H9 (cell line): ENCODE measurements at regions not wholly inside any gene's neighbourhood (a gene's known extent, or its start where the extent isn't known, plus 50 kb on each side); places are given as distances from the start of the nearest gene placed in this dataset.

ENCODE experiments used
- DNase-seq: peaks from one replicate; pipeline ENCODE4 v3.0.0-alpha.2; 2017
- H2AFZ ChIP-seq: one replicate; pipeline ENCODE4 v1.6.1; 2013; ENCODE audit warnings: mild to moderate bottlenecking, low read length, control low read depth, moderate library complexity
- H2AK5ac ChIP-seq: 2 replicates; pipeline ENCODE4 v1.6.1; 2013; ENCODE audit warnings: low read length, control low read depth, mixed read lengths; ENCODE audit not compliant: insufficient read length
- H2BK120ac ChIP-seq: one replicate; pipeline ENCODE4 v1.6.1; 2013; ENCODE audit warnings: low read depth, mild to moderate bottlenecking, low read length, control low read depth, inconsistent platforms; ENCODE audit not compliant: poor library complexity, severe bottlenecking
- H2BK12ac ChIP-seq: 2 replicates; pipeline ENCODE4 v1.6.1; 2013; ENCODE audit warnings: low read length, control low read depth, mixed read lengths, low read depth; ENCODE audit not compliant: insufficient read length
- H2BK15ac ChIP-seq: 2 replicates; pipeline ENCODE4 v1.6.1; 2013; ENCODE audit warnings: low read depth, low read length, control low read depth
- H2BK20ac ChIP-seq: one replicate; pipeline ENCODE4 v1.6.1; 2013; ENCODE audit warnings: low read depth, mild to moderate bottlenecking, low read length, control low read depth, inconsistent platforms; ENCODE audit not compliant: poor library complexity, severe bottlenecking
- H2BK5ac ChIP-seq: 2 replicates; pipeline ENCODE4 v1.6.1; 2013; ENCODE audit warnings: low read length, control low read depth, mixed read lengths; ENCODE audit not compliant: insufficient read length
- H3K14ac ChIP-seq: 2 replicates; pipeline ENCODE4 v1.6.1; 2013; ENCODE audit warnings: low read length, control low read depth; ENCODE audit not compliant: insufficient read depth
- H3K18ac ChIP-seq: 2 replicates; pipeline ENCODE4 v1.6.1; 2013; ENCODE audit warnings: low read depth, mild to moderate bottlenecking, mixed read lengths, low read length, control low read depth; ENCODE audit not compliant: insufficient read length
- H3K23ac ChIP-seq: 2 replicates; pipeline ENCODE4 v1.6.1; 2013; ENCODE audit warnings: low read length, control low read depth, mixed read lengths, low read depth; ENCODE audit not compliant: insufficient read length
- H3K23me2 ChIP-seq: 2 replicates; pipeline ENCODE4 v1.6.1; 2013; ENCODE audit warnings: low read depth, mild to moderate bottlenecking, mixed read lengths, low read length, control low read depth; ENCODE audit not compliant: insufficient read length, poor library complexity, severe bottlenecking
- H3K27ac ChIP-seq: 2 replicates; pipeline ENCODE4 v1.5.1; 2013; ENCODE audit warnings: low read length, control low read depth, mixed read lengths, low read depth; ENCODE audit not compliant: insufficient read length
- H3K27me3 ChIP-seq: 2 replicates; pipeline ENCODE4 v1.6.1; 2013; ENCODE audit warnings: low read length, control low read depth, inconsistent platforms; ENCODE audit not compliant: insufficient read depth
- H3K4ac ChIP-seq: 2 replicates; pipeline ENCODE4 v1.6.1; 2013; ENCODE audit warnings: low read depth, mild to moderate bottlenecking, control low read depth, inconsistent platforms, low read length, moderate library complexity
- H3K4me1 ChIP-seq: 2 replicates; pipeline ENCODE4 v1.6.1; 2013; ENCODE audit warnings: low read length, control low read depth, inconsistent platforms; ENCODE audit not compliant: insufficient read depth
- H3K4me2 ChIP-seq: 2 replicates; pipeline ENCODE4 v1.6.1; 2013; ENCODE audit warnings: low read length, control low read depth, mixed read lengths; ENCODE audit not compliant: insufficient read length, insufficient read depth
- H3K56ac ChIP-seq: 2 replicates; pipeline ENCODE4 v1.6.1; 2013; ENCODE audit warnings: low read depth, mild to moderate bottlenecking, mixed read lengths, low read length, control low read depth; ENCODE audit not compliant: insufficient read length
- H3K79me1 ChIP-seq: 2 replicates; pipeline ENCODE4 v1.6.1; 2013; ENCODE audit warnings: low read depth, mild to moderate bottlenecking, moderate library complexity, low read length, control low read depth, inconsistent platforms; ENCODE audit not compliant: insufficient read depth, poor library complexity, severe bottlenecking
- H3K79me2 ChIP-seq: 2 replicates; pipeline ENCODE4 v1.6.1; 2013; ENCODE audit warnings: low read length, control low read depth, inconsistent platforms; ENCODE audit not compliant: insufficient read depth
- H3K9ac ChIP-seq: 2 replicates; pipeline ENCODE4 v1.6.1; 2013; ENCODE audit warnings: low read length, control low read depth, mixed read lengths; ENCODE audit not compliant: insufficient read length; ENCODE audit errors: extremely low read depth
- H3K9me3 ChIP-seq: one replicate; pipeline ENCODE4 v1.6.1; 2013; ENCODE audit warnings: low read depth, low read length, inconsistent platforms; ENCODE audit not compliant: control insufficient read depth
- H3T11ph ChIP-seq: one replicate; pipeline ENCODE4 v1.6.1; 2013; ENCODE audit warnings: mild to moderate bottlenecking, low read length, control low read depth, inconsistent platforms
- H4K20me1 ChIP-seq: one replicate; pipeline ENCODE4 v1.6.1; 2013; ENCODE audit not compliant: control insufficient read depth, insufficient read length, insufficient read depth
- H4K5ac ChIP-seq: 2 replicates; pipeline ENCODE4 v1.6.1; 2013; ENCODE audit warnings: low read depth, mild to moderate bottlenecking, mixed read lengths, low read length, control low read depth; ENCODE audit not compliant: insufficient read length
- H4K8ac ChIP-seq: replicated peaks from 2 replicates; pipeline ENCODE4 v1.6.1; 2013; ENCODE audit warnings: low read length, control low read depth, mixed read lengths, low read depth; ENCODE audit not compliant: insufficient read length
- H4K91ac ChIP-seq: 2 replicates; pipeline ENCODE4 v1.6.1; 2013; ENCODE audit warnings: low read depth, mild to moderate bottlenecking, moderate library complexity, mixed read lengths, low read length, control low read depth; ENCODE audit not compliant: insufficient read length
- H3K27ac Mint-ChIP-seq, 3 experiments: 2 replicates in 2 of 3; 3 replicates in 1 of 3; pipeline ENCODE4 v1.8.0; 2020 to 2021; ENCODE audit warnings: mixed read lengths in 3 of 3, mild to moderate bottlenecking in 1 of 3, moderate library complexity in 1 of 3
- H3K27me3 Mint-ChIP-seq: 2 replicates; pipeline ENCODE4 v1.8.0; 2021; ENCODE audit warnings: low read depth, mild to moderate bottlenecking, moderate library complexity, mixed read lengths
- H3K36me3 Mint-ChIP-seq, 3 experiments: 2 replicates in 2 of 3; 3 replicates in 1 of 3; pipeline ENCODE4 v1.8.0; 2020 to 2021; ENCODE audit warnings: low read depth in 3 of 3, mixed read lengths in 3 of 3; ENCODE audit not compliant: insufficient read depth in 1 of 3
- H3K4me1 Mint-ChIP-seq, 2 experiments: 2 replicates each; pipeline ENCODE4 v1.8.0; 2020; ENCODE audit warnings: mixed read lengths in 2 of 2
- H3K4me3 Mint-ChIP-seq, 2 experiments: 2 replicates in 1 of 2; 3 replicates in 1 of 2; pipeline ENCODE4 v1.8.0; 2020 to 2021; ENCODE audit warnings: mild to moderate bottlenecking in 2 of 2, mixed read lengths in 2 of 2, moderate library complexity in 1 of 2
- H3K9me3 Mint-ChIP-seq, 2 experiments: 2 replicates in 1 of 2; 3 replicates in 1 of 2; pipeline ENCODE4 v1.8.0; 2020; ENCODE audit warnings: mild to moderate bottlenecking in 2 of 2, mixed read lengths in 2 of 2, moderate library complexity in 1 of 2
- CTCF ChIP-seq: fragments of 200-600 bp; sonication (generic); conservative IDR thresholded peaks from 3 replicates; pipeline ENCODE4 v1.8.0; 2021; ENCODE audit warnings: antibody characterized with exemption, mild to moderate bottlenecking
- WGBS: extraction: QIAGEN DNeasy Blood & Tissue Kit; methylation state at CpG from one replicate; pipeline ENCODE4 v1.1.7; 2013; ENCODE audit warnings: missing lambda C conversion rate, low lambda C conversion rate, mixed read lengths; ENCODE audit not compliant: insufficient read length; ENCODE audit errors: extremely low coverage; 5-methylcytosine and 5-hydroxymethylcytosine counted together

GRCh38 chr11:111429066-111429506 is 50.0 kb upstream of the POU2AF1 start:
- no peaks in the 10 kb centered on the region for H3K9me3 Mint-ChIP-seq
- no peak overlapping the region for H4K91ac ChIP-seq
- no peak overlapping the region for H3K14ac ChIP-seq
- no peak overlapping the region for H3K27ac Mint-ChIP-seq
- no peaks in the 10 kb centered on the region for H3K9me3 ChIP-seq
- H3K9ac ChIP-seq = no peak overlapping the region
- peaks cover 15% of the 10 kb centered on the region in 2 experiments for H3K4me1 Mint-ChIP-seq
- no peaks in the 10 kb centered on the region for H4K20me1 ChIP-seq
- H3K23me2 ChIP-seq = no peaks in the 10 kb centered on the region
- H3K36me3 Mint-ChIP-seq = no peaks in the 10 kb centered on the region
- no peaks in the 10 kb centered on the region for H3K79me1 ChIP-seq
- no peak overlapping the region for H2BK5ac ChIP-seq
- no peak overlapping the region for H2AK5ac ChIP-seq
- H3T11ph ChIP-seq = no peak overlapping the region
- peaks cover 8% of the 10 kb centered on the region for H3K4me1 ChIP-seq
- no peak overlapping the region for H2BK20ac ChIP-seq
- TF ChIP-seq CTCF = peak; percentile 88
- no peak overlapping the region for H4K5ac ChIP-seq
- no peaks in the 10 kb centered on the region for H3K27me3 ChIP-seq
- H3K4me3 Mint-ChIP-seq = no peak overlapping the region
- H3K4me2 ChIP-seq = no peak overlapping the region
- no peak overlapping the region for H3K23ac ChIP-seq
- no peak overlapping the region for H2BK12ac ChIP-seq
- H2BK15ac ChIP-seq = no peak overlapping the region
- no peak overlapping the region for H3K4ac ChIP-seq
- no peak overlapping the region for H3K56ac ChIP-seq
- peak; percentile 57 for DNase-seq
- peaks cover 2% of the 10 kb centered on the region; the same call in 1 of the 2 replicates for H3K27me3 Mint-ChIP-seq
- no peaks in the 10 kb centered on the region for H3K79me2 ChIP-seq
- H3K27ac ChIP-seq = no peak overlapping the region
- H2BK120ac ChIP-seq = no peak overlapping the region
- H2AFZ ChIP-seq = no peak overlapping the region
- WGBS = no CpG with 5 or more reads among the region's 7 CpGs
- no peak overlapping the region for H4K8ac ChIP-seq
- H3K18ac ChIP-seq = no peak overlapping the region
